ENCODE measurements at regions not wholly inside any gene's neighbourhood (a gene's known extent, or its start where the extent isn't known, plus 50 kb on each side); places are given as distances from the start of the nearest gene placed in this dataset.

GRCh38 chr5:8241076-8241475 is 372.1 kb downstream of the MTRR start:
- H4K20me1 ChIP-seq (ENCODE audit: insufficient read depth, low read length), result no peaks in the 10 kb centered on the region
- TF ChIP-seq CTCF (IDR thresholded peaks at IDR 0.05; ENCODE audit: low read length) (no peak), EZH2 (IDR thresholded peaks at IDR 0.05; ENCODE audit: borderline replicate concordance, low read length) (no peak)
- H3K9ac ChIP-seq (ENCODE audit: low read length), result no peak overlapping the region
- H2AFZ ChIP-seq (ENCODE audit: low read length), result no peak overlapping the region
- H3K36me3 ChIP-seq (ENCODE audit: insufficient read depth, low read length), result no peaks in the 10 kb centered on the region
- no peaks in the 10 kb centered on the region for H3K4me1 ChIP-seq (ENCODE audit: insufficient read depth, low read length, severe bottlenecking)
- no peak overlapping the region for H3K27ac ChIP-seq (ENCODE audit: low read depth, low read length, poor library complexity, severe bottlenecking)
- H3K27me3 ChIP-seq (ENCODE audit: insufficient read depth, low read length), result no peaks in the 10 kb centered on the region
- no peaks in the 10 kb centered on the region for H3K9me2 ChIP-seq (ENCODE audit: low read depth, low read length)
- H3K79me2 ChIP-seq (ENCODE audit: insufficient read depth, low read length), result no peaks in the 10 kb centered on the region
- no peak overlapping the region for H3K4me2 ChIP-seq (ENCODE audit: low read length)
- H3F3A ChIP-seq (ENCODE audit: insufficient read depth, low read length), result no peaks in the 10 kb centered on the region
- H3K9me3 ChIP-seq (ENCODE audit: low read length), result no peaks in the 10 kb centered on the region
- H3K4me3 ChIP-seq (ENCODE audit: low read depth, low read length, poor library complexity, severe bottlenecking), result no peak overlapping the region

- Histone ChIP-seq H3K4me1 (ENCODE audit: insufficient read depth, low read length, severe bottlenecking) (no peaks in the 10 kb centered on the region), H3K36me3 (ENCODE audit: insufficient read depth, low read length) (no peaks in the 10 kb centered on the region), H3K9me3 (ENCODE audit: low read length) (no peaks in the 10 kb centered on the region), H2AFZ (ENCODE audit: low read length) (no peak overlapping the region), H3F3A (ENCODE audit: insufficient read depth, low read length) (no peaks in the 10 kb centered on the region), H3K4me2 (ENCODE audit: low read length) (no peak overlapping the region), H3K79me2 (ENCODE audit: insufficient read depth, low read length) (no peaks in the 10 kb centered on the region), H3K27ac (ENCODE audit: low read depth, low read length, poor library complexity, severe bottlenecking) (no peak overlapping the region), H3K4me3 (ENCODE audit: low read depth, low read length, poor library complexity, severe bottlenecking) (no peak overlapping the region), H3K27me3 (ENCODE audit: insufficient read depth, low read length) (no peaks in the 10 kb centered on the region), H3K9ac (ENCODE audit: low read length) (no peak overlapping the region), H4K20me1 (ENCODE audit: insufficient read depth, low read length) (no peaks in the 10 kb centered on the region), H3K9me2 (ENCODE audit: low read depth, low read length) (no peaks in the 10 kb centered on the region)
- no peak for TF ChIP-seq CTCF (IDR thresholded peaks at IDR 0.05; ENCODE audit: low read length)
- no peak for TF ChIP-seq EZH2 (IDR thresholded peaks at IDR 0.05; ENCODE audit: borderline replicate concordance, low read length)
These were observed 372.6 kb downstream of the MTRR start for GRCh38 chr5:8241558-8241957.

- Histone ChIP-seq H3K27ac (ENCODE audit: low read depth, low read length, poor library complexity, severe bottlenecking) (no peak overlapping the region), H3K9me3 (ENCODE audit: low read length) (no peaks in the 10 kb centered on the region), H4K20me1 (ENCODE audit: insufficient read depth, low read length) (no peaks in the 10 kb centered on the region), H3K36me3 (ENCODE audit: insufficient read depth, low read length) (no peaks in the 10 kb centered on the region), H2AFZ (ENCODE audit: low read length) (no peak overlapping the region), H3K79me2 (ENCODE audit: insufficient read depth, low read length) (no peaks in the 10 kb centered on the region), H3K4me3 (ENCODE audit: low read depth, low read length, poor library complexity, severe bottlenecking) (no peak overlapping the region), H3K4me1 (ENCODE audit: insufficient read depth, low read length, severe bottlenecking) (no peaks in the 10 kb centered on the region), H3K27me3 (ENCODE audit: insufficient read depth, low read length) (no peaks in the 10 kb centered on the region), H3F3A (ENCODE audit: insufficient read depth, low read length) (no peaks in the 10 kb centered on the region), H3K9me2 (ENCODE audit: low read depth, low read length) (no peaks in the 10 kb centered on the region), H3K9ac (ENCODE audit: low read length) (no peak overlapping the region), H3K4me2 (ENCODE audit: low read length) (no peak overlapping the region)
- TF ChIP-seq CTCF (IDR thresholded peaks at IDR 0.05; ENCODE audit: low read length) (peak; percentile 27; the same call in 1 of the 2 replicates), EZH2 (IDR thresholded peaks at IDR 0.05; ENCODE audit: borderline replicate concordance, low read length) (no peak)
These were observed 378.3 kb downstream of the MTRR start for GRCh38 chr5:8247049-8247899.

All from OCI-LY1 (cell line).